A673 (cell line): ENCODE measurements at regions not wholly inside any gene's neighbourhood (a gene's known extent, or its start where the extent isn't known, plus 50 kb on each side); places are given as distances from the start of the nearest gene placed in this dataset.

ENCODE experiments used
- CTCF ChIP-seq: fragments of 300-800, 200-600 bp; sonication (generic); conservative IDR thresholded peaks from 2 replicates; pipeline ENCODE4 v1.5.1; 2017; ENCODE audit warnings: low read depth, mild to moderate bottlenecking, antibody characterized with exemption, low read length, moderate library complexity, mixed read lengths
- EZH2 ChIP-seq: fragments of 200-600 bp; sonication (generic); IDR thresholded peaks from 2 replicates; pipeline ENCODE4 v1.6.1; 2017; ENCODE audit warnings: borderline replicate concordance, low read depth, mild to moderate bottlenecking, mixed read lengths, antibody characterized with exemption, low read length; ENCODE audit not compliant: poor library complexity, severe bottlenecking

- no peak for TF ChIP-seq CTCF
- TF ChIP-seq EZH2 = no peak
Observed at GRCh38 chr1:29398431-29398830, 162.1 kb downstream of the PTPRU start.
